ENCODE measurements at regions not wholly inside any gene's neighbourhood (a gene's known extent, or its start where the extent isn't known, plus 50 kb on each side); places are given as distances from the start of the nearest gene placed in this dataset.

GRCh38 chr2:103254611-103255010 is 492.8 kb downstream of the TMEM182 start:
- no peak for TF ChIP-seq CTCF (IDR thresholded peaks at IDR 0.05)
- no peak for TF ChIP-seq REST (IDR thresholded peaks at IDR 0.05; ENCODE audit: insufficient read depth in 1 of 2, low read depth in 2 of 2, low read length in 1 of 2)
- no peak for TF ChIP-seq TCF7L2 (IDR thresholded peaks at IDR 0.05; ENCODE audit: low read depth, low read length)

All from Panc1 (cell line).